Neuron (in vitro differentiated cells): ENCODE measurements at regions not wholly inside any gene's neighbourhood (a gene's known extent, or its start where the extent isn't known, plus 50 kb on each side); places are given as distances from the start of the nearest gene placed in this dataset.

Source experiments
- H2AFZ ChIP-seq: one replicate; pipeline ENCODE4 v1.6.1; 2013; ENCODE audit warnings: low read depth, mild to moderate bottlenecking, inconsistent platforms, low read length, moderate library complexity
- H3K27me3 ChIP-seq: one replicate; pipeline ENCODE4 v1.6.1; 2013; ENCODE audit warnings: low read length; ENCODE audit not compliant: insufficient read depth
- H3K36me3 ChIP-seq: one replicate; pipeline ENCODE4 v1.6.1; 2013; ENCODE audit warnings: low read length; ENCODE audit not compliant: insufficient read depth
- H3K4me1 ChIP-seq: one replicate; pipeline ENCODE4 v1.6.1; 2013; ENCODE audit warnings: low read length; ENCODE audit not compliant: insufficient read depth
- H3K4me3 ChIP-seq: 2 replicates; pipeline ENCODE4 v1.5.1; 2013; ENCODE audit warnings: mild to moderate bottlenecking, low read length, moderate library complexity
- H3K9me3 ChIP-seq: one replicate; pipeline ENCODE4 v1.6.1; 2013; ENCODE audit warnings: low read length

DNA sequence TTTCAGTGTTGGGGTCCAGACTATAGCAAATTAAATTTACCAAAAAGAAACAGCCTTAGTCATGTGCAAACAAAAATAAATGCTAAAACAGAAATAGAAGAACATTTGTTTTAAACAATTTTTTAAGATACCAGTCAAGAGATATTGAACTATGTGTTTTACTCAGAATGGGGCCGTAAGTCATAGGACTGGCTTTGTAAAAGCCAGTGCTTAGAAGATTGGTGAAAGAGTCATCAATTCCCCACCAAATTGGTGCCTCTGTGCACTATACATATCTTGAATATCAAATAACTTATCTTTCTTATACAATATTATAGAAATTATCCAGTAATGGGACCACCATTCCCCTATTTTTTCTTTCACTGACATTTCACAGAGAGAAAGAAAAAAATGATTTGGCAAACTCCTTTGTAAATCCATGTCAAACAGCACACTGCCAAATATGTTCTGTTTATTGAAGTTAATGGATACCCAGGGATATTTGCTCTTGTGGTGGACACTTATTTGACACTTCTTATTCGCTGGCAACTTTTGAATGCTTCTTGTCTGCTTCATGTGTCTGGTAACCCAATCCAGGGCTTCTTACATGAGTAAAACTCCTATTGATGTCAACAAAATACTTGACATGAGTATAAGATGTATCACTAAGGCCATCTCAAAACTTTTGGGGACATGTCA is 145.7 kb upstream of the PKN2 start:
- peaks cover 4% of the 10 kb centered on the region for H3K4me1 ChIP-seq
- H2AFZ ChIP-seq, result no peak overlapping the region
- no peak overlapping the region for H3K4me3 ChIP-seq
- no peaks in the 10 kb centered on the region for H3K9me3 ChIP-seq
- H3K36me3 ChIP-seq, result no peaks in the 10 kb centered on the region
- H3K27me3 ChIP-seq, result no peaks in the 10 kb centered on the region

DNA sequence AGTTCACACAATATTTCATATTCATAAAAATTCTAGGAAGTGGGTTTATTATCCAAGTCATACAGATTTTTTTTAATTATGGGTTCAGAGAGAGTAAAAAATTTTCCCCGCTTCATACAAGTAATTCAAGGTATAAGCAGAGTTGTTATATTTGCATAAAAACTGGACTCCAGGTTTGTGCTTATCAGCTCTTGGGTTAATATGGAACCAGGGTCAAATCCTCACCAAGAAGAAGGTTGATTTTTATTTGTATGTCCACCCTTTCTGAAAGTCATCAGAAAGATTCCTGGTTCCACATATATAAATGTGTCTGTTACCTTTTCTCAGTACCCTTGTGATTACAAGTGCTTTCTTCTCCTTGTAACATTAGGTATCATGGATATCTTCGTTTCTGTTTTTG is 143.8 kb upstream of the PKN2 start:
- Histone ChIP-seq H3K4me3 (no peak overlapping the region), H3K4me1 (no peaks in the 10 kb centered on the region), H3K9me3 (no peaks in the 10 kb centered on the region), H3K27me3 (no peaks in the 10 kb centered on the region), H2AFZ (no peak overlapping the region), H3K36me3 (no peaks in the 10 kb centered on the region)

GRCh38 chr1:88541596-88541995 is 142.5 kb upstream of the PKN2 start:
- H3K4me3 ChIP-seq, result no peak overlapping the region
- H2AFZ ChIP-seq, result no peak overlapping the region
- H3K36me3 ChIP-seq, result no peaks in the 10 kb centered on the region
- H3K27me3 ChIP-seq, result no peaks in the 10 kb centered on the region
- H3K4me1 ChIP-seq, result no peaks in the 10 kb centered on the region
- no peaks in the 10 kb centered on the region for H3K9me3 ChIP-seq

- no peaks in the 10 kb centered on the region for H3K9me3 ChIP-seq
- no peak overlapping the region for H2AFZ ChIP-seq
- no peaks in the 10 kb centered on the region for H3K4me1 ChIP-seq
- H3K27me3 ChIP-seq, result no peaks in the 10 kb centered on the region
- no peak overlapping the region for H3K4me3 ChIP-seq
- H3K36me3 ChIP-seq, result no peaks in the 10 kb centered on the region
These were observed 139.9 kb upstream of the PKN2 start for GRCh38 chr1:88544195-88544594.

DNA sequence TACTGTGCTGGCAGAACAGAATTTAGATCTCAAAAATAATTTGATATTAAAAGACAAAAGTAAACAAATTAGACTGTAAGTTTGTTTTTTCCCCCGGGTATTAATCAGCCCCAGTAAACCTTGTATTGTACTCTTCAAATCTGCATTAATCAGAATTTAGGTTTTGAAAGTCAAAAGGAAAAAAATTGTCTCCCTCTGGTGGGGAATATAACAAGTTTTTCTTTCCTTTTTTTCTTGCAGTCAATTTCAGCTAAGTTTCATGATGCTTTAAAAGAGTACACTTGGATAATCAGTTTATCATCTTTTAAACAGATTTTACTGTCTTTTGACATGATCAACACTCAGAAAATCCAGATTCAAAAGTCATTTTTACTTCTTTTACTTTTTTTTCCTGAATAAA is 134.5 kb upstream of the PKN2 start:
- no peak overlapping the region for H3K4me3 ChIP-seq
- no peaks in the 10 kb centered on the region for H3K27me3 ChIP-seq
- no peaks in the 10 kb centered on the region for H3K4me1 ChIP-seq
- H2AFZ ChIP-seq, result no peak overlapping the region
- no peaks in the 10 kb centered on the region for H3K9me3 ChIP-seq
- H3K36me3 ChIP-seq, result no peaks in the 10 kb centered on the region

DNA sequence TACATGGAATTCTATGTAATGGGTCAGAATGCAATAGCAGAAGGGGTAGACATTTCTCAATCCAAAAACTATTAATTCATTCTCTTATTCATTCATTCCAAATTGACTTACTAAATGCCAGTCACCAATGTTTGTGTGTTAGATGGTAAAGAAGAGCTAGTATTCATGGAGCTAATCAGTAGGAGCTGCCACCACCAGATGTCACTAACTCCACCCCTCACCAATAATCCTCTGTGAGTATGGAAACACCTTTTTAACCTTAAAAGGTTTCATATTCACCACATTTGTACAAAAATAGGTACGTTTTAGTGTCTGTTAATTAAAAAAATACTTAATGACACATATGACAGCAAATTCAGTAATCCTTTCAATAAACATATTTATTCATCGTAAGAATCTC is 131.8 kb upstream of the PKN2 start:
- no peaks in the 10 kb centered on the region for H3K9me3 ChIP-seq
- H3K27me3 ChIP-seq, result no peaks in the 10 kb centered on the region
- H2AFZ ChIP-seq, result no peak overlapping the region
- no peaks in the 10 kb centered on the region for H3K4me1 ChIP-seq
- H3K36me3 ChIP-seq, result no peaks in the 10 kb centered on the region
- H3K4me3 ChIP-seq, result no peak overlapping the region

DNA sequence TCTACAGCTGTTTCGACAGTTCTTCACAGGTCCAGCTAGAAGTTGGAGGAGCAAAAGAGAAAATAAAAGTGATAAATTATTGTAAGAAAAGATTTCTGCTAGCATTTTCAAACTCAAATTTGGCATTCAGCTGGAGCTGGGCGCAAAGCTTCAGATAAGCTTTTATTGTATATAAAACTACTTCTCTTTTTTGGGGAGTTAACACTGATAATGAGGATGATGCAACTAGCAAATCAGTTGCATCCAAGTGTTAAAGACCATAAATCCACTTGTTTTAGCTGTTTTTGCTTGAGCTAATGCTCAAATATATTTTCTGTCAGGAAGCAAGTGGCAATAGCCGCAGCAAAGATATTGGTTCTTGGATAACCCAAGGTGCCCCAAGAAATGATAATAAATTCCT is 127.1 kb upstream of the PKN2 start:
- Histone ChIP-seq H3K4me1 (no peaks in the 10 kb centered on the region), H3K27me3 (no peaks in the 10 kb centered on the region), H3K36me3 (no peaks in the 10 kb centered on the region), H3K9me3 (no peaks in the 10 kb centered on the region), H2AFZ (no peak overlapping the region), H3K4me3 (no peak overlapping the region)

- Histone ChIP-seq H2AFZ (no peak overlapping the region), H3K4me3 (no peak overlapping the region), H3K27me3 (no peaks in the 10 kb centered on the region)
These were observed 123.5 kb upstream of the PKN2 start for GRCh38 chr1:88560621-88561020.

GRCh38 chr1:88562991-88563390 is 121.1 kb upstream of the PKN2 start:
- Histone ChIP-seq H3K4me3 (no peak overlapping the region), H3K9me3 (no peaks in the 10 kb centered on the region), H3K27me3 (no peaks in the 10 kb centered on the region), H2AFZ (no peak overlapping the region), H3K36me3 (no peaks in the 10 kb centered on the region), H3K4me1 (no peaks in the 10 kb centered on the region)

More at GRCh38 chr1:88560621-88561020, 123.5 kb upstream of the PKN2 start:
- no peaks in the 10 kb centered on the region for H3K36me3 ChIP-seq
- H3K9me3 ChIP-seq, result no peaks in the 10 kb centered on the region
- H3K4me1 ChIP-seq, result no peaks in the 10 kb centered on the region

- H3K4me1 ChIP-seq, result peaks cover 16% of the 10 kb centered on the region
- no peak overlapping the region for H3K4me3 ChIP-seq
- H3K36me3 ChIP-seq, result no peaks in the 10 kb centered on the region
- no peak overlapping the region for H2AFZ ChIP-seq
- H3K9me3 ChIP-seq, result no peaks in the 10 kb centered on the region
- H3K27me3 ChIP-seq, result no peaks in the 10 kb centered on the region
These were observed 117.3 kb upstream of the PKN2 start for GRCh38 chr1:88566615-88567387.

- H3K9me3 ChIP-seq, result no peaks in the 10 kb centered on the region
- no peaks in the 10 kb centered on the region for H3K27me3 ChIP-seq
- peaks cover 18% of the 10 kb centered on the region for H3K4me1 ChIP-seq
- no peak overlapping the region for H3K4me3 ChIP-seq
- H2AFZ ChIP-seq, result no peak overlapping the region
- no peaks in the 10 kb centered on the region for H3K36me3 ChIP-seq
These were observed 112.6 kb upstream of the PKN2 start for GRCh38 chr1:88571506-88571905.

- Histone ChIP-seq H3K9me3 (no peaks in the 10 kb centered on the region), H3K27me3 (no peaks in the 10 kb centered on the region), H3K36me3 (no peaks in the 10 kb centered on the region), H2AFZ (no peak overlapping the region), H3K4me3 (no peak overlapping the region), H3K4me1 (no peaks in the 10 kb centered on the region)
These were observed 104.5 kb upstream of the PKN2 start for GRCh38 chr1:88579598-88579997.

- Histone ChIP-seq H3K9me3 (no peaks in the 10 kb centered on the region), H3K27me3 (no peaks in the 10 kb centered on the region), H3K4me1 (no peaks in the 10 kb centered on the region), H3K36me3 (no peaks in the 10 kb centered on the region), H2AFZ (no peak overlapping the region), H3K4me3 (no peak overlapping the region)
These were observed 102.4 kb upstream of the PKN2 start for GRCh38 chr1:88581703-88582102.
